NCI-H2196 (cell line): ENCODE measurements at regions not wholly inside any gene's neighbourhood (a gene's known extent, or its start where the extent isn't known, plus 50 kb on each side); places are given as distances from the start of the nearest gene placed in this dataset.
"Not testable (repeated sequence)": the region's sequence is repeated elsewhere in the genome, so short reads cannot be mapped to it uniquely, and the experiment has no call there.

Experiments
- DNase-seq: peaks from one replicate; lab custom pipeline; 2025; ENCODE audit not compliant: unreplicated experiment; lab: John Stamatoyannopoulos, UW

GRCh38 chrX:110965409-110966090 lies 130.4 kb upstream of the PAK3 start:
- no peak for DNase-seq

- DNase-seq = no peak
Measured at GRCh38 chrX:110964786-110965185, 131.2 kb upstream of the PAK3 start.

GRCh38 chrX:110962451-110962850 lies 133.5 kb upstream of the PAK3 start:
- no peak for DNase-seq

GRCh38 chrX:110955706-110956105 lies 140.3 kb upstream of the PAK3 start:
- DNase-seq = no peak

GRCh38 chrX:110954428-110955100 lies 141.4 kb upstream of the PAK3 start:
- DNase-seq = no peak

- no peak for DNase-seq
Measured at GRCh38 chrX:110951472-110952269, 144.3 kb upstream of the PAK3 start.

- DNase-seq = no peak
Measured at GRCh38 chrX:110944751-110945675, 149.4 kb upstream of the CHRDL1 start.

GRCh38 chrX:110944311-110944750 lies 148.7 kb upstream of the CHRDL1 start:
- no peak for DNase-seq

- no peak for DNase-seq
Measured at GRCh38 chrX:110941906-110942305, 146.3 kb upstream of the CHRDL1 start.

- DNase-seq = no peak
Measured at GRCh38 chrX:110938977-110939732, 143.5 kb upstream of the CHRDL1 start.

GRCh38 chrX:110924871-110925270 lies 129.3 kb upstream of the CHRDL1 start:
- DNase-seq = no peak

GRCh38 chrX:110920991-110921390 lies 125.4 kb upstream of the CHRDL1 start:
- no peak for DNase-seq

GRCh38 chrX:110915570-110915969 lies 120.0 kb upstream of the CHRDL1 start:
- no peak for DNase-seq

GRCh38 chrX:110915111-110915510 lies 119.5 kb upstream of the CHRDL1 start:
- DNase-seq = no peak

- no peak for DNase-seq
Measured at GRCh38 chrX:110914281-110914680, 118.7 kb upstream of the CHRDL1 start.

GRCh38 chrX:110904747-110905146 lies 109.1 kb upstream of the CHRDL1 start:
- DNase-seq = not testable (repeated sequence)

- DNase-seq = no peak
Measured at GRCh38 chrX:110881971-110882370, 86.4 kb upstream of the CHRDL1 start.

- DNase-seq = no peak
Measured at GRCh38 chrX:110877326-110877725, 81.7 kb upstream of the CHRDL1 start.

GRCh38 chrX:110871839-110872238 lies 76.2 kb upstream of the CHRDL1 start:
- DNase-seq = no peak

GRCh38 chrX:110866421-110866820 lies 70.8 kb upstream of the CHRDL1 start:
- no peak for DNase-seq
